ENCODE measurements at regions not wholly inside any gene's neighbourhood (a gene's known extent, or its start where the extent isn't known, plus 50 kb on each side); places are given as distances from the start of the nearest gene placed in this dataset.
"Not testable (repeated sequence)": the region's sequence is repeated elsewhere in the genome, so short reads cannot be mapped to it uniquely, and the experiment has no call there.

DNA sequence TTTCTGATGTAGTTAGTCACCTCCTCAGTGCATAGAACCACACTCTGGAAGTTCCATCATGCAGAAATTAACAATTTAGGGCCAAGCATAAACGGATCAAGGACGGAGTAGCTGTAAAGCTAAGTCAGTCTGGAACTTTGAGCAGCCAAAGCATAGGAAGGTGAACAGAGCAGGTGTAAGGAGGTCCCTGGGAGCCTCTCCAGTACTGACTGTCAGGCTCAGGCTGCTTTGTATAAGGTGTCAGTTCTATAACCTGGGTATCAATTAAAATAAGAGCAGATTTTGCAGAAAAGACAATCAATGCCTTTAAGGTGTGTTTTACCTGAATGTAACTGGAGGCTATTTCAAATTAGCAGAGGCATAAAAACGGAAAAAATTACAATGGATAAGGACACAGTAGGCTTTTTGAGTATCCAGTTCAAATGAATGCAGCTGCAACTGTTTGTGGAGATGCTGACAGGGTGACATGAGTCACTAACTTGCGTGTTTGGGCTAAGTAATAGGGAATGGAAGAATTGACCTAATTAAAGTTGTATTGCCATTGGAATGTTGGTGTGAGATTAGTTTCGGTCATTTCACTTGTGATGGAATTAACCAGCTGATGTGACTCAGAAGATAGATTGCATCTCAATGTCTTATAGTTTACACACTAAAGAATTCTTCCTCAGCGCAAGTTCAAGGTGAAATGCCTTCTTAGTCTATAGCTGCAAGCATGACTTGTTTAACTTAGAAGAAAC, 417.9 kb upstream of the CNTNAP2 start:
- H3K27me3 ChIP-seq, result no peaks in the 10 kb centered on the region
- no peaks in the 10 kb centered on the region for H3K9me3 ChIP-seq (ENCODE audit: low read depth)
- H3K4me3 ChIP-seq, result no peak overlapping the region
- no peaks in the 10 kb centered on the region for H3K4me1 ChIP-seq (ENCODE audit: low read depth)
- H3K36me3 ChIP-seq, result no peaks in the 10 kb centered on the region
- no peak overlapping the region for H3K27ac ChIP-seq
- no peak for DNase-seq (ENCODE audit: low read depth in 1 of 2, low spot score in 1 of 2)
- TF ChIP-seq, protein P1, sequence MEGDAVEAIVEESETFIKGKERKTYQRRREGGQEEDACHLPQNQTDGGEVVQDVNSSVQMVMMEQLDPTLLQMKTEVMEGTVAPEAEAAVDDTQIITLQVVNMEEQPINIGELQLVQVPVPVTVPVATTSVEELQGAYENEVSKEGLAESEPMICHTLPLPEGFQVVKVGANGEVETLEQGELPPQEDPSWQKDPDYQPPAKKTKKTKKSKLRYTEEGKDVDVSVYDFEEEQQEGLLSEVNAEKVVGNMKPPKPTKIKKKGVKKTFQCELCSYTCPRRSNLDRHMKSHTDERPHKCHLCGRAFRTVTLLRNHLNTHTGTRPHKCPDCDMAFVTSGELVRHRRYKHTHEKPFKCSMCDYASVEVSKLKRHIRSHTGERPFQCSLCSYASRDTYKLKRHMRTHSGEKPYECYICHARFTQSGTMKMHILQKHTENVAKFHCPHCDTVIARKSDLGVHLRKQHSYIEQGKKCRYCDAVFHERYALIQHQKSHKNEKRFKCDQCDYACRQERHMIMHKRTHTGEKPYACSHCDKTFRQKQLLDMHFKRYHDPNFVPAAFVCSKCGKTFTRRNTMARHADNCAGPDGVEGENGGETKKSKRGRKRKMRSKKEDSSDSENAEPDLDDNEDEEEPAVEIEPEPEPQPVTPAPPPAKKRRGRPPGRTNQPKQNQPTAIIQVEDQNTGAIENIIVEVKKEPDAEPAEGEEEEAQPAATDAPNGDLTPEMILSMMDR (IDR thresholded peaks at IDR 0.05; ENCODE audit: low read depth, low read length), result no peak

DNA sequence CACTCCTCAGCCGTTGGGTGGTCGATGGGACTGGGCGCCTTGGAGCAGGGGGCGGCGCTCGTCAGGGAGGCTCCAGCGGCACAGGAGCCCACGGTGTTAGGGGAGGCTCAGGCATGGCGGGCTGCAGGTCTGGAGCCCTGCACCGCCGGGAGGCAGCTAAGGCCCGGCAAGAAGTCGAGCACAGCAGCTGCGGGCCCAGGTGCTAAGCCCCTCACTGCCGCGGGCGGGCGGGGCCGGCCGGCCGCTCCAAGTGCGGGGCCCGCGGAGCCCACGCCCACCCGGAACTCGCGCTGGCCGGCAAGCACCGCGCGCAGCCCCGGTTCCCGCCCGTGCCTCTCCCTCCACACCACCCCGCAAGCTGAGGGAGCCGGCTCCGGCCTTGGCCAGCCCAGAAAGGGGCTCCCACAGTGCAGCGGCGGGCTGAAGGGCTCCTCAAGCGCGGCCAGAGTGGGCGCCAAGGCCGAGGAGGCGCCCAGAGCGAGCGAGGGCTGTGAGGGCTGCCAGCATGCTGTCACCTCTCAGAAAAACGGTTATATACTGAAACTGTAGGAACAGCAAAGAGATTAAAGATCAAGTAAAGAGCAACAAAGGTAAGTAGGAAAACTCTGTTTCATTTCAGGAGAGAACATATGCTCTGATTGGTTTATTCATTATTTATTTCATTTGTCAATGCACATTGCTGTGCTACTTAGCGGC, 419.0 kb upstream of the CNTNAP2 start:
- H3K4me1 ChIP-seq (ENCODE audit: low read depth); DNase-seq (ENCODE audit: low read depth in 1 of 2, low spot score in 1 of 2); H3K9me3 ChIP-seq (ENCODE audit: low read depth); H3K27me3 ChIP-seq; H3K4me3 ChIP-seq; H3K36me3 ChIP-seq; H3K27ac ChIP-seq: not testable (repeated sequence)

DNA sequence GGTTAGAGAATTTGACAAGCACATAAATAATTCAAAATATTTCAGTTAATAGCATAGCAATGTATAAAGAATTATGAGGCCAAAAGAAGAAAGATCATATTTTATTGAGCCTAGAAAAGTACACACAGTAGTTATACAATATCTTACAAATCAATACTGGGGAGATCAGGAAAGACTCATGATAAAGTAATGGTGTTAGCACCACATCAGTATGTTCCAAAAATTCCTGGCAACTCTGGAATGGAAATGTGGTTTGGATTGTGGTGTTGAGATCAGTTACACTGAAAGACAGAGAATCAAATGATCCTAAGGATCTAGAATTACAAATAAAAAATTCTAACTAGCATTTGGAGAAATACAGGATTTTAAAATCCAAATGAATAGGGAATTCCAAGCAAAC, 420.5 kb upstream of the CNTNAP2 start:
- no peaks in the 10 kb centered on the region for H3K9me3 ChIP-seq (ENCODE audit: low read depth)
- H3K36me3 ChIP-seq, result no peaks in the 10 kb centered on the region
- H3K27ac ChIP-seq, result no peak overlapping the region
- no peaks in the 10 kb centered on the region for H3K4me1 ChIP-seq (ENCODE audit: low read depth)
- no peak overlapping the region for H3K4me3 ChIP-seq
- DNase-seq (ENCODE audit: low read depth in 1 of 2, low spot score in 1 of 2), result no peak
- TF ChIP-seq, protein P1 (IDR thresholded peaks at IDR 0.05; ENCODE audit: low read depth, low read length), result no peak
- no peaks in the 10 kb centered on the region for H3K27me3 ChIP-seq

DNA sequence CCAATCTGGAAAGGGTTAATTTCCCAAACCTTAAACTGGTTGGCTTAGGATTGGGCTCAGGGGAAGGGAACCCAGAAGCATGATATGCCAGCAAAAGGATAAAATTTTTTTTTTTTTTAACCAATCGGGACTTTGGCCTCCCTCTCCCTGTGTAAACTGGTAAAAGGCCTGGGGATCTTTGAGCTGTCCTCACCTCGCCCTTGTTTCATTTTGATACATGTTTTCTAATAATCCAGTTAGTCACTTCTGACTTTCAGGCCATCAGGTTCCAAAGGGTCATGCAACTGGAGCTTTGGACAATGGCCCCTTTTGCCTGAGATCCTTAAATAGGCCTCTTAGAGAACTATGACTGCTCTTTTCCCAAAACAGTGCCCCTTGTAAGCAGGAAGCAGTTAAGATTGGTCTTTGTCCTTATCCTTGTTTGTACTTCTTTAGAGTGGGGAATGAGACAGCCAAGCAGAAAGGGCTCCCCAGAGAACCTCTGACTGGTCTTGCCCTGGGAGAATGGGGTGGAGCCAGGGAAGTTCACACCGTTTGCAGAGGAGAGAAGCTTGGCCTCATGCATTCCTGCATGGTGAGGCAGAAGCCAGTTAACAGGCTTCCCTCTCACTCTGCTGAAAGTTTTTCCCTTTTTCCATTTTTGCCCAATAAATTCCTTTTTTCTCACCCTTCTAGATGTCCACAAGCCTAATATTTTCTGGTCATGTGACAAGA, 424.2 kb upstream of the CNTNAP2 start:
- Histone ChIP-seq H3K4me3 (no peak overlapping the region), H3K27me3 (no peaks in the 10 kb centered on the region), H3K27ac (no peak overlapping the region), H3K4me1 (ENCODE audit: low read depth) (no peaks in the 10 kb centered on the region), H3K36me3 (no peaks in the 10 kb centered on the region), H3K9me3 (ENCODE audit: low read depth) (no peaks in the 10 kb centered on the region)
- DNase-seq (ENCODE audit: low read depth in 1 of 2, low spot score in 1 of 2), result no peak
- TF ChIP-seq, protein P1 (IDR thresholded peaks at IDR 0.05; ENCODE audit: low read depth, low read length), result no peak

DNA sequence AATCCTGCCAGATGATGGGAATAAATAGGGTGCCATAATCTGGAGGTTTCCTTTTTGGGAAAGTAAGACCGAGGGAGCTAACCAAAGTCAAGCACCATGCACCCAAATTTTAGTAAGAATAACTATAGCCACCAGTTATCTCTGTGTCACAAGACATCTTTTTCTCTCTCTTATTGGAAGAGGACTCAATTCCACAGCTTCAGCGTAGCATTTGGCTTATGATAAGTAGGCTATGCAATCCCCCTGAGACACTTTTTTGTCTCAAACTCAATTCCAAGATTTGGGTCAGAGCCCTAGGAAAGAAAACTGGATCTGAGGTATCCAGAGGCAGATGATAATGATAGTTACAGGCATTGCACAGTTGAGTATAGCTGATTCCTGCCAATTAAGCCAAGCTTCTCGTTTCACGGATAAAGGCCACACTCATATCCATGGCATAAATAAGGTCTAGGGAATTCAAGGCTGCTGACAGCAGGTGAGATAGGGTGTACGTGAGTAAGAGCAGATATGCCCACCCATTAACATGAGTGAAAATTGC, 425.2 kb upstream of the CNTNAP2 start:
- H3K4me1 ChIP-seq (ENCODE audit: low read depth), result no peaks in the 10 kb centered on the region
- no peak overlapping the region for H3K27ac ChIP-seq
- no peaks in the 10 kb centered on the region for H3K27me3 ChIP-seq
- no peaks in the 10 kb centered on the region for H3K36me3 ChIP-seq
- DNase-seq (ENCODE audit: low read depth in 1 of 2, low spot score in 1 of 2), result no peak
- no peaks in the 10 kb centered on the region for H3K9me3 ChIP-seq (ENCODE audit: low read depth)
- H3K4me3 ChIP-seq, result no peak overlapping the region
- TF ChIP-seq, protein P1 (IDR thresholded peaks at IDR 0.05; ENCODE audit: low read depth, low read length), result no peak
